ENCODE measurements at regions not wholly inside any gene's neighbourhood (a gene's known extent, or its start where the extent isn't known, plus 50 kb on each side); places are given as distances from the start of the nearest gene placed in this dataset.

- no peak for TF ChIP-seq FOXM1 (IDR thresholded peaks at IDR 0.05; ENCODE audit: borderline replicate concordance, low read depth)
- TF ChIP-seq TCF12 (IDR thresholded peaks at IDR 0.05; ENCODE audit: low read depth): no peak
- TF ChIP-seq CEBPB (IDR thresholded peaks at IDR 0.05): no peak
- no peak for TF ChIP-seq EP300 (IDR thresholded peaks at IDR 0.05; ENCODE audit: borderline replicate concordance)
- TF ChIP-seq, protein P1, sequence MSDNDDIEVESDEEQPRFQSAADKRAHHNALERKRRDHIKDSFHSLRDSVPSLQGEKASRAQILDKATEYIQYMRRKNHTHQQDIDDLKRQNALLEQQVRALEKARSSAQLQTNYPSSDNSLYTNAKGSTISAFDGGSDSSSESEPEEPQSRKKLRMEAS (IDR thresholded peaks at IDR 0.05): no peak
These were observed 573.0 kb upstream of the POM121L12 start for GRCh38 chr7:52462474-52462873.

All from Ishikawa (cell line).